NCI-H69 (cell line): ENCODE measurements at regions not wholly inside any gene's neighbourhood (a gene's known extent, or its start where the extent isn't known, plus 50 kb on each side); places are given as distances from the start of the nearest gene placed in this dataset.

Experiments used
- DNase-seq: peaks from one replicate; lab custom pipeline; 2025; lab: John Stamatoyannopoulos, UW

DNA sequence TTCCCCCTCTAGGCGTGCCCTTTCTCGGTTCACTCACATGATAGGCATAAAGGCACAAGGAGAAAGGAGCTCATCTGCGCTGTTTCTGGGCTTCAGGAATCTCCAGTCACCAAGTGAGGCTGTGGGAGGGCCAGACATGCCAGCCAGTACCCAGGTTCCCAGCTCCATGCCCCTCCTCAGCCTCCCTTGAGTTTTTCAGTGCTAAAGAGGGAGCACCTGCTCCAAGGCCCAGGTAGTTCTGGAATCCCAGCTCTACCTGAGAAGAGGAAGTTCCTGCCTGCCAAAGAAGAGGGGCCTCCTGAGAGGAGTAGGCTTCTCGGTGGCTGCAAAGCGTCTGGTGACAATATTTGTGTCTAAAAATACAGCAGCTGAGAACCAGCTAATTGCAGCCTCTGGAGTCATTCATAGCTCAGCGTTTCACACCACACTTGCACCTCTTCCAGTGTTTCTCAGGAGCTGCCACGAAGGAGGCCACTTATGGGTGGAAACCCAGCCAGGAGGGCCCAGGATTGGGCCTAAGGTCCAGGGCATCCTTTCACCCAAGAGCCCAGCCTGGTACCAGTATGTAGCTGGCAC lies 197.4 kb downstream of the TRIM29 start:
- DNase-seq = no peak

- DNase-seq = no peak
Observed at GRCh38 chr11:119937412-119937811, 200.5 kb downstream of the TRIM29 start.

GRCh38 chr11:119936426-119936825 lies 201.5 kb downstream of the TRIM29 start:
- no peak for DNase-seq

- DNase-seq = peak; percentile 57
Observed at GRCh38 chr11:119935349-119935925, 202.5 kb downstream of the TRIM29 start.

GRCh38 chr11:119934866-119935265 lies 203.0 kb downstream of the TRIM29 start:
- no peak for DNase-seq

- no peak for DNase-seq
Observed at GRCh38 chr11:119934267-119934666, 203.6 kb downstream of the TRIM29 start.

DNA sequence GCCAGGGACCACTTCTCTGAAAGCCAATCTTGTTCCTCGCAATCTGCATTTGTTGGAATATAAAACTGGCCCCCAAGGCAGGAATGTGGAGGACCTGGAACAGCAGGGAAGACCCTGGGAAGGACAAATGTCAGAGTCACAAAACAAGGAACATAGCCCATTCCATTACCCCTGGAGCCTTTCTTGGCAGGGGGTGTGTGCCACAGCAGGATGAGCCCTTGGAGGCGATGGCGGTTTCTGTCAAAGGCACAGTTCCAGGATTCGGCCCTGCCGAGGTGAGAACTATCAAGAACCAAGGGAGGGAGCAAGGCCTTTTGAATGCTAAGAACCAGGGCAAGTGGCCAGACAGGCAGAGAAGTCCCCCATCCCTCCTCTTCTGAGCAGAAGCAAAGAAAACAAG lies 204.3 kb downstream of the TRIM29 start:
- no peak for DNase-seq

GRCh38 chr11:119932828-119933562 lies 204.0 kb upstream of the NECTIN1 start:
- no peak for DNase-seq

DNA sequence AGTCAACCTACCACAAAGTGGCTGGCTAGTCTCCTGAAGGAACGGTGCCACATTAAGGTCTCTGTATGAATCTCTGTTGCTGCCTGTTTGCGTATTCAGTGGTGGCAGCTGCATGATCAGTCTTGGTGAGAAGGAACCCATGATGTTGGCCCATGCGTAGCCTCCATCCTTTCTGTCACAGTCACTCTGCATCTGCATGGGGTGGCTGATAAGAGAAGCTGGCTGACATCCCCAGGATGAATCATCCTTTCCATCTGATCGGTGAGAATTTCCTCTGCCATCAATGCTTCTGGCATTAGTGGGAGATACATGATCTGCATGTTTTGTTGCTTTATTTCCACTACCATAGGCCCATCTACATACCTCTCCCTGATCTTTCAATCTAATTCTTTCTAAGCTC lies 199.0 kb upstream of the NECTIN1 start:
- no peak for DNase-seq

GRCh38 chr11:119924017-119924416 lies 195.0 kb upstream of the NECTIN1 start:
- DNase-seq = no peak

GRCh38 chr11:119921571-119921970 lies 192.6 kb upstream of the NECTIN1 start:
- no peak for DNase-seq

GRCh38 chr11:119920666-119921387 lies 191.8 kb upstream of the NECTIN1 start:
- no peak for DNase-seq

GRCh38 chr11:119919656-119920055 lies 190.7 kb upstream of the NECTIN1 start:
- peak; percentile 62 for DNase-seq

GRCh38 chr11:119918347-119918746 lies 189.3 kb upstream of the NECTIN1 start:
- no peak for DNase-seq

GRCh38 chr11:119916568-119916967 lies 187.6 kb upstream of the NECTIN1 start:
- DNase-seq = no peak

DNA sequence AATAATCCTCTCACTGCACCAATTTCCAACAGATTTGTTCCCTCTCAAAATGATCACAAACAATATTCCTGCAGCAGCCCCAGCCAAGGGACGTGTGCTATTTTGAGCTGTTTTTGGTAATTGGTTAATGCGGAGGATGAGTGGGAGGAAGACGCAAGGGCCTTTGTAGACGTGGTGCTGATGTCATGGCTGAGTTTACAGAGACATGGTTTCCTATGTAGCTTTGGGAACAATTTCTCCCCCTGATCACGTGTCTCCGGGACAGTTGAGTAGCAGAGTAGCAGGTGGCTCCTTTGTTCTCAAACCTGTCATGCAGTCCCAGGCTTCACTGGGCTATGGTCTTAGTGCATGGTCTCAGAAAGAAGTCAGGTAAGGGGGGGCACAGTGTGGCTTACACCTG lies 183.2 kb upstream of the NECTIN1 start:
- peak; percentile 88 for DNase-seq

- DNase-seq = no peak
Observed at GRCh38 chr11:119910650-119911049, 181.7 kb upstream of the NECTIN1 start.

GRCh38 chr11:119910051-119910450 lies 181.1 kb upstream of the NECTIN1 start:
- DNase-seq = peak; percentile 65

GRCh38 chr11:119909495-119909894 lies 180.5 kb upstream of the NECTIN1 start:
- DNase-seq = no peak

GRCh38 chr11:119909077-119909476 lies 180.1 kb upstream of the NECTIN1 start:
- no peak for DNase-seq

GRCh38 chr11:119908573-119908904 lies 179.5 kb upstream of the NECTIN1 start:
- no peak for DNase-seq

GRCh38 chr11:119907878-119908572 lies 179.0 kb upstream of the NECTIN1 start:
- DNase-seq = peak; percentile 98
